ENCODE measurements at regions not wholly inside any gene's neighbourhood (a gene's known extent, or its start where the extent isn't known, plus 50 kb on each side); places are given as distances from the start of the nearest gene placed in this dataset.
"Not testable (repeated sequence)": the region's sequence is repeated elsewhere in the genome, so short reads cannot be mapped to it uniquely, and the experiment has no call there.

DNA sequence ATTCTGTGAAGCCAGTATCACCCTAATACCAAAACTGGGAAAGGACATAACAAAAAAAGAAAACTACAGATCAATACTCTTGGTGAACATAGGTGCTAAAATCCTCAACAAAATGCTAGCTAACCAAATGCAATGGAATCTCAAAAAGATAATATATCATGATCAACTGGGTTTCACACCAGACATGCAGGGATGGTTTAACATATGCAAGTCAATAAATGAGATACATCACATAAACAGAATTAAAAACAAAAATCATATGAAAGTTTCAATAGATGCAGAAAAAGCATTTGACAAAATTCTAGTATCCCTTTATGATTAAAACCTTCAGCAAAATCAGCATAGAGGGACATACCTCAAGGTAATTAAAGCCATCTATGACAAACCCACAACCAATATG is 198.2 kb upstream of the NDUFV2 start:
- Mint-ChIP-seq H3K4me3 (no peak overlapping the region), H3K27ac (no peak overlapping the region), H3K36me3 (no peaks in the 10 kb centered on the region)

GRCh38 chr18:8908792-8909510 is 193.5 kb upstream of the NDUFV2 start:
- H3K9me3 Mint-ChIP-seq, result peaks cover 9% of the 10 kb centered on the region
- peaks cover under 1 to 14% of the 10 kb centered on the region in 2 donors for H3K27me3 Mint-ChIP-seq
- no peak overlapping the region for H3K4me3 Mint-ChIP-seq
- DNase-seq (ENCODE audit: low spot score), result no peak
- no peak overlapping the region for H3K27ac Mint-ChIP-seq
- H3K36me3 Mint-ChIP-seq, result no peaks in the 10 kb centered on the region
- no peaks in the 10 kb centered on the region for H3K4me1 Mint-ChIP-seq (ENCODE audit: low read depth in 2 of 2)
- no peak for ATAC-seq

More for the DNA sequence above, 198.2 kb upstream of the NDUFV2 start:
- no peaks in the 10 kb centered on the region for H3K4me1 Mint-ChIP-seq (ENCODE audit: low read depth in 2 of 2)
- DNase-seq (ENCODE audit: low spot score), result no peak
- H3K9me3 Mint-ChIP-seq, result peaks cover 3% of the 10 kb centered on the region
- no peak for ATAC-seq
- H3K27me3 Mint-ChIP-seq, result peaks cover 11 to 42% of the 10 kb centered on the region in 2 donors

- Mint-ChIP-seq H3K4me3 (no peak overlapping the region), H3K27me3 (peaks cover 2 to 9% of the 10 kb centered on the region in 2 donors), H3K27ac (no peak overlapping the region), H3K4me1 (ENCODE audit: low read depth in 2 of 2) (no peaks in the 10 kb centered on the region), H3K36me3 (no peaks in the 10 kb centered on the region), H3K9me3 (peaks cover 6% of the 10 kb centered on the region)
- ATAC-seq (no peak), DNase-seq (ENCODE audit: low spot score) (no peak)
These were observed 192.2 kb upstream of the NDUFV2 start for GRCh38 chr18:8910186-8910822.

GRCh38 chr18:8910843-8911242 is 191.7 kb upstream of the NDUFV2 start:
- ATAC-seq (no peak), DNase-seq (ENCODE audit: low spot score) (no peak)
- no peaks in the 10 kb centered on the region for H3K4me1 Mint-ChIP-seq (ENCODE audit: low read depth in 2 of 2)
- no peak overlapping the region for H3K27ac Mint-ChIP-seq
- no peaks in the 10 kb centered on the region for H3K36me3 Mint-ChIP-seq
- peaks cover 2 to 7% of the 10 kb centered on the region in 2 donors for H3K27me3 Mint-ChIP-seq
- peaks cover 6% of the 10 kb centered on the region for H3K9me3 Mint-ChIP-seq
- H3K4me3 Mint-ChIP-seq, result no peak overlapping the region

GRCh38 chr18:8911408-8912340 is 190.8 kb upstream of the NDUFV2 start:
- no peaks in the 10 kb centered on the region for H3K36me3 Mint-ChIP-seq
- no peaks in the 10 kb centered on the region for H3K4me1 Mint-ChIP-seq (ENCODE audit: low read depth in 2 of 2)
- peaks cover 2 to 8% of the 10 kb centered on the region in 2 donors for H3K27me3 Mint-ChIP-seq
- no peak overlapping the region for H3K4me3 Mint-ChIP-seq
- H3K9me3 Mint-ChIP-seq, result peaks cover 6% of the 10 kb centered on the region
- no peak overlapping the region for H3K27ac Mint-ChIP-seq
- ATAC-seq (no peak), DNase-seq (ENCODE audit: low spot score) (no peak)

GRCh38 chr18:8912348-8913326 is 189.9 kb upstream of the NDUFV2 start:
- Mint-ChIP-seq H3K27ac (no peak overlapping the region), H3K4me3 (no peak overlapping the region), H3K4me1 (ENCODE audit: low read depth in 2 of 2) (no peaks in the 10 kb centered on the region), H3K27me3 (peaks cover 2 to 14% of the 10 kb centered on the region in 2 donors), H3K9me3 (peaks cover 6% of the 10 kb centered on the region), H3K36me3 (no peaks in the 10 kb centered on the region)
- DNase-seq (ENCODE audit: low spot score) (no peak), ATAC-seq (no peak)

- H3K4me1 Mint-ChIP-seq (ENCODE audit: low read depth in 2 of 2); H3K36me3 Mint-ChIP-seq; ATAC-seq; H3K9me3 Mint-ChIP-seq; DNase-seq (ENCODE audit: low spot score); H3K27ac Mint-ChIP-seq; H3K4me3 Mint-ChIP-seq: not testable (repeated sequence)
- peaks cover 2 to 14% of the 10 kb centered on the region in 2 donors for H3K27me3 Mint-ChIP-seq
These were observed 188.7 kb upstream of the NDUFV2 start for GRCh38 chr18:8913606-8914403.

DNA sequence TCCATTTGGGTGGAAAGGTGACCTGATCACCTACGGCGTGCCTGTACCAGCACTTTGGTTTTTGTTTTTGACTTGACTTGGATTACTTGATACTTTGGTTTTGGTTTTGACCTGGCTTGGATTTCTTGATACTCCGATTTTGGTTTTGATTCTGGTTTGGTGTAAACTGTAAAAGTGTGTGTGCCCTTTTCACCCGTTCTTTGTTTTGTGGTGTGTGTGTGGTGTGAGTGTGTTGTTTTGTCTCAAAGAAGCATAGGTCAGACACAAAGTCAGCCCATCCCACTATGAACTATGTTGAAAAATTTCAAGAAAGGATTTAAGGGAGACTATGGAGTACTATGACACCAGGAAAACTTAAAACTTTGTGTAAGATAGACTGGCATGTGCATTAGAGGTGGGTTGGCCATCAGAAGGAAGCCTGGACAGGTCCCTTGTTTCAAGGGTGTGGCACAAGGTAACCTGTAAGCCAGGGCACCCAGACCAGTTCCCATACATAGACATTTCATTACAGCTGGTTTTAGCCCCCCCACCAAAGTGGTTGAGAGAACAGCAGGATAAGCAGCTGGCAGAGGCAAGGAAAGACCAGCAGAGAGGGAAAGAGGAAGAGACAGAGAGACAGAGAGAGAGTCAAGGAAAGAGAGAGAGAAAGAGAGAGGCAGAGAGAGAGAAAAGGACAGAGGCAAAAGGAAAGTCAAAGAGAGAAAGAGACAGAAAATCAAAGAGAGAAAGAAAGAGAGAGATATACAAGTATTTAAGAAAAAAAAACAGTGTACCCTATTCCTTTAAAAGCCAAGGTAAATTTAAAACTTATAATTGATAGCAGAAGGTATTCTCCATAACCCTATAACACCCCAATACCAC is 187.9 kb upstream of the NDUFV2 start:
- not testable (repeated sequence) for H3K36me3 Mint-ChIP-seq; H3K4me1 Mint-ChIP-seq (ENCODE audit: low read depth in 2 of 2); H3K4me3 Mint-ChIP-seq; H3K9me3 Mint-ChIP-seq; ATAC-seq; DNase-seq (ENCODE audit: low spot score); H3K27ac Mint-ChIP-seq
- H3K27me3 Mint-ChIP-seq, result peaks cover 2 to 14% of the 10 kb centered on the region in 2 donors

GRCh38 chr18:8920856-8921787 is 181.4 kb upstream of the NDUFV2 start:
- not testable (repeated sequence) for ATAC-seq; H3K4me3 Mint-ChIP-seq; H3K36me3 Mint-ChIP-seq; DNase-seq (ENCODE audit: low spot score); H3K27me3 Mint-ChIP-seq; H3K27ac Mint-ChIP-seq; H3K9me3 Mint-ChIP-seq; H3K4me1 Mint-ChIP-seq (ENCODE audit: low read depth in 2 of 2)

DNA sequence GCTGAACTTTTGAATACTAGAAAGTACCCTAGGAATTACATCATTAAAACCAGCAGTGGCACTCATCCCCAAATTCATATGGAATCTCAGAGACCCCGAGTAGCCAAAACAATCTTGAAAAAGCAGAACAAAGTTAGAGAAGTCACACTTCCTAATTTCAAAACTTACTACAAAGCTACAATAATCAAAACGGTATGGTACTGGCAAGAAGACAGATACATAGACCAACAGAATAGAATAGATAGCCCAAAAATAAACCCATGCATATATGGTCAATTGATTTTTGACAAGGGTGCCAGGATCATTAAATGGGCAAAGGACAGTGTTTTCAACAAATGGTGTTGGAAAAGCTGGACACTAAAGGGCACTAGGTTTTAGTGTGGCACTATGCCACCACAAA is 176.0 kb upstream of the NDUFV2 start:
- H3K9me3 Mint-ChIP-seq, result peaks cover 6% of the 10 kb centered on the region
- no peak for ATAC-seq

GRCh38 chr18:8928044-8928443 is 174.5 kb upstream of the NDUFV2 start:
- H3K9me3 Mint-ChIP-seq, result peaks cover 6% of the 10 kb centered on the region
- DNase-seq (ENCODE audit: low spot score) (no peak), ATAC-seq (no peak)
- no peak overlapping the region for H3K27ac Mint-ChIP-seq
- H3K4me3 Mint-ChIP-seq, result no peak overlapping the region
- H3K36me3 Mint-ChIP-seq, result peaks cover 10% of the 10 kb centered on the region
- peaks cover 2 to 18% of the 10 kb centered on the region in 2 donors for H3K27me3 Mint-ChIP-seq
- H3K4me1 Mint-ChIP-seq (ENCODE audit: low read depth in 2 of 2), result no peaks in the 10 kb centered on the region

More for the DNA sequence above, 176.0 kb upstream of the NDUFV2 start:
- DNase-seq (ENCODE audit: low spot score), result no peak
- no peak overlapping the region for H3K27ac Mint-ChIP-seq
- no peak overlapping the region for H3K4me3 Mint-ChIP-seq
- H3K4me1 Mint-ChIP-seq (ENCODE audit: low read depth in 2 of 2), result no peaks in the 10 kb centered on the region
- H3K27me3 Mint-ChIP-seq, result peaks cover 8 to 18% of the 10 kb centered on the region in 2 donors
- H3K36me3 Mint-ChIP-seq, result peaks cover 10% of the 10 kb centered on the region
